Tibial nerve (tissue), 4 donors: ENCODE measurements at regions not wholly inside any gene's neighbourhood (a gene's known extent, or its start where the extent isn't known, plus 50 kb on each side); places are given as distances from the start of the nearest gene placed in this dataset.
"Not testable (repeated sequence)": the region's sequence is repeated elsewhere in the genome, so short reads cannot be mapped to it uniquely, and the experiment has no call there.

ENCODE experiments used
- DNase-seq, 2 donors: peaks; one replicate each; pipeline ENCODE4 v3.0.0-alpha.2; 2019; ENCODE audit warnings: low spot score in 2 of 2
- H3K27ac ChIP-seq, 4 donors: fragments of 200-600 bp; sonication (generic) in 3 of 4; one replicate each; pipeline ENCODE4 v1.5.1; 2017 to 2019; ENCODE audit warnings: mild to moderate bottlenecking in 1 of 4
- H3K27me3 ChIP-seq, 2 donors: fragments of 200-600 bp; sonication (generic) in 1 of 2; one replicate each; pipeline versions ENCODE4 v1.5.1 to v1.6.0; 2017 to 2019
- H3K36me3 ChIP-seq, 3 donors: fragments of 200-600 bp; sonication (generic); one replicate each; pipeline ENCODE4 v1.5.1; 2018 to 2019
- H3K4me1 ChIP-seq, 4 donors: fragments of 200-600 bp; sonication (generic) in 3 of 4; one replicate each; pipeline ENCODE4 v1.5.1; 2017 to 2019
- H3K4me3 ChIP-seq, 4 donors: fragments of 200-600 bp; sonication (generic) in 3 of 4; one replicate each; pipeline ENCODE4 v1.5.1; 2017 to 2019; ENCODE audit warnings: mild to moderate bottlenecking in 1 of 4, moderate library complexity in 1 of 4
- H3K9me3 ChIP-seq, 4 donors: fragments of 200-600 bp; sonication (generic) in 3 of 4; one replicate each; pipeline ENCODE4 v1.5.1; 2017 to 2019
- EP300 ChIP-seq, 2 donors: sonication (generic); formaldehyde crosslinking; IDR thresholded peaks; one replicate each; pipeline ENCODE4 v1.6.1; 2017; ENCODE audit warnings: antibody characterized with exemption in 2 of 2, mild to moderate bottlenecking in 1 of 2
- POLR2A ChIP-seq, 2 donors: fragments of 450-650 bp; IDR thresholded peaks; one replicate each; pipeline ENCODE4 v1.6.1; 2017; ENCODE audit warnings: antibody characterized with exemption in 2 of 2, mild to moderate bottlenecking in 2 of 2, moderate library complexity in 2 of 2
- WGBS, 2 donors: methylation state at CpG; one replicate each; pipeline ENCODE4 v1.1.5; 2018; 5-methylcytosine and 5-hydroxymethylcytosine counted together
- TF ChIP-seq, protein P1 (sequence below), 5 experiments: fragments of 200-600 bp in 3 of 5; fragments of 450-650 bp in 2 of 5; sonication (generic) in 3 of 5; IDR thresholded peaks; one replicate each; pipeline ENCODE4 v1.5.1; 2016 to 2019; ENCODE audit warnings: antibody characterized with exemption in 5 of 5, mild to moderate bottlenecking in 3 of 5, moderate library complexity in 2 of 5

DNA sequence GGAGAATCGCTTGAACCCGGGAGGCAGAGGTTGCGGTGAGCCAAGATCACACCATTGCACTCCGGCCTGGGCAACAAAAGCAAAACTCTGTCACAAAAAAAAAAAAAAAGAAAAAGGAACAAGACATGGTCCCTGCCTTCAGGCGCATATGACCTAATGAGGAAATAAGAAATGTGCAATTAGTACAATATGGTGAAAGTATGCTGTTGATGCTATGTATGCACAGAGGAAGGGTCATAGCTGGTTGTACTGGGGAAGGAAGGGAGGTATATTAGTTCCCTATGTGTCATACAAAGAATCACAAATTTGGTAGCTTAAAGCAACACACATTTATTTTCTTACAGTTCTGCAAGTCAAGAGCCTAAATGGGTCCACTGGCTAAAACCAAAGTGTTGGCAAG, 97.8 kb upstream of the MPP7 start:
- no peak for DNase-seq
- peaks cover 0 to 25% (median 0%) of the 10 kb centered on the region in 4 donors for H3K4me1 ChIP-seq
- H3K36me3 ChIP-seq = no peaks in the 10 kb centered on the region
- no peaks in the 10 kb centered on the region for H3K9me3 ChIP-seq
- WGBS, 2 donors = 92 to 93% methylated on average over 5 of the region's 5 CpGs
- TF ChIP-seq EP300 (IDR thresholded peaks at IDR 0.05) (no peak), POLR2A (IDR thresholded peaks at IDR 0.05) (no peak)
- TF ChIP-seq, protein P1, sequence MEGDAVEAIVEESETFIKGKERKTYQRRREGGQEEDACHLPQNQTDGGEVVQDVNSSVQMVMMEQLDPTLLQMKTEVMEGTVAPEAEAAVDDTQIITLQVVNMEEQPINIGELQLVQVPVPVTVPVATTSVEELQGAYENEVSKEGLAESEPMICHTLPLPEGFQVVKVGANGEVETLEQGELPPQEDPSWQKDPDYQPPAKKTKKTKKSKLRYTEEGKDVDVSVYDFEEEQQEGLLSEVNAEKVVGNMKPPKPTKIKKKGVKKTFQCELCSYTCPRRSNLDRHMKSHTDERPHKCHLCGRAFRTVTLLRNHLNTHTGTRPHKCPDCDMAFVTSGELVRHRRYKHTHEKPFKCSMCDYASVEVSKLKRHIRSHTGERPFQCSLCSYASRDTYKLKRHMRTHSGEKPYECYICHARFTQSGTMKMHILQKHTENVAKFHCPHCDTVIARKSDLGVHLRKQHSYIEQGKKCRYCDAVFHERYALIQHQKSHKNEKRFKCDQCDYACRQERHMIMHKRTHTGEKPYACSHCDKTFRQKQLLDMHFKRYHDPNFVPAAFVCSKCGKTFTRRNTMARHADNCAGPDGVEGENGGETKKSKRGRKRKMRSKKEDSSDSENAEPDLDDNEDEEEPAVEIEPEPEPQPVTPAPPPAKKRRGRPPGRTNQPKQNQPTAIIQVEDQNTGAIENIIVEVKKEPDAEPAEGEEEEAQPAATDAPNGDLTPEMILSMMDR (IDR thresholded peaks at IDR 0.05) = no peak
- peak overlapping the region in 1 of 4 donors; percentile 41 for H3K27ac ChIP-seq
- H3K4me3 ChIP-seq = no peak overlapping the region
- H3K27me3 ChIP-seq = no peaks in the 10 kb centered on the region

DNA sequence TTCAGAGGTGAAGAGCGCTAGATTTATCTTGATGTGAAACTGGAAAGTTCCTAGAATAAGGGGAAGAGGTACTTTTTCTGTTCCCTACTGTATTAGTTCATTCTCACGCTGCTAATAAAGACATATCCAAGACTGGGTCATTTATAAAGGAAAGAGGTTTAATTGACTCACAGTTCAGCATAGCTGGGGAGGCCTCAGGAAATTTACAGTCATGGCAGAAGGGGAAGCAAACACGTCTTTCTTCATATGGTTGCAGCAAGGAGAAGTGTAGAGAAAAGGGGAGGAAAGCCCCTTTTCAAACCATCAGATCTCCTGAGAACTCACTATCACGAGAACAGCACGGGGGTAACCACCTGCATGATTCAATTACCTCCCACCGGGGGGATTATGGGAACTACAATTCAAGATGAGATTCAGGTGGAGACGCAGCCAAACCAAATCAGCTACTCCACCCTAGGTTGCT, 99.8 kb upstream of the MPP7 start:
- H3K9me3 ChIP-seq, H3K27me3 ChIP-seq, H3K4me3 ChIP-seq, H3K36me3 ChIP-seq, DNase-seq, H3K27ac ChIP-seq: not testable (repeated sequence)
- H3K4me1 ChIP-seq = peaks cover 0 to 25% (median 0%) of the 10 kb centered on the region in 4 donors
- WGBS, 2 donors = 52 to 66% methylated on average over 7 of the region's 7 CpGs

DNA sequence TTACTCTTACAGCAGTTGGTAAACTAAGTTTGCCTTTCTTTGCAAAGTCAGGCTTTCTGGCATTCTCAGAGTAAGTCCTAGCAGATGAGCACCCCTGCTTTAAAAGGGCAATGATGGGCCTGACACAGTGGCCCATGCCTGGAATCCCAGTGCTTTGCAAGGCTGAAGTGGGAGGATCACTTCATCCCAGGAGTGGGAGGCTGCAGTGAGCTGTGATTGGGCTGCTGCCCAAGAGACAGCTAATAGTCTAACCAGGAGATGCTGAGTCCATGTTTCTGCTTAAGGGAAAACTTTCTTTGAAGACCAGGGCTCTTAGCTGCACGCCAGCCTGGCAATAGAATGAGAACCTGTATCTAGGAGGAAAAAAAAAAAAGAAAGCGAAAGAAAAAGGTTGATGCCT, 100.2 kb upstream of the MPP7 start:
- Histone ChIP-seq H3K4me1 (peaks cover 0 to 25% (median 0%) of the 10 kb centered on the region in 4 donors), H3K9me3 (no peaks in the 10 kb centered on the region), H3K4me3 (no peak overlapping the region), H3K36me3 (no peaks in the 10 kb centered on the region), H3K27me3 (no peaks in the 10 kb centered on the region), H3K27ac (no peak overlapping the region)
- TF ChIP-seq, protein P1 (IDR thresholded peaks at IDR 0.05) = no peak
- TF ChIP-seq POLR2A (IDR thresholded peaks at IDR 0.05) (no peak), EP300 (IDR thresholded peaks at IDR 0.05) (no peak)
- no peak for DNase-seq
- WGBS, 2 donors = 85 to 96% methylated on average over 2 of the region's 2 CpGs

DNA sequence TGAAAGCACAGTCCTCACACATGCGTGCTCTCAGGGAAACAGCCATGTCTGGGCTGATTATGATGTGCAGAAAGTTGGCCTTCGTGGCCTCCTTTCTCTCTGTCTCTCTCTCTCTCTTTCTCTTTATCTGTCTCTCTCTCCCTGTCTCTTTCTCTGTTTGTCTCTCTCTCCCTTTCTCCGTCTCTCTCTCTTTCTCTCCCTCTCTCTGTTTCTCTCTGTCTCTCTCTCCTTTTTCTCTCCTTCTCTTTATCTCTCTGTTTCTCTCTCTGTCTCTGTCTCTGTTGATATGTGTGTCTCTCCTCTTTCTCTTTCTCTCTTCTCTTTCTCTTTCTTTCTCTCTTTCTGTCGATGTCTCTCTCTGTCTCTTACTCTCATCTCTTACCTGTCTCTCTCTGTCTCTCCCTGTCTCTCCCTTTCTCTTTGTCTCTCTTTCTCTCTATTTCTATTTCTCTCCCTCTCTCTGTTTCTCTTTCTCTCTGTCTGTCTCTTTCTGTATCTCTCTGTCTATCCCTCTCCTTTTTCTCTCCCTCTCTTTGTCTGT, 105.4 kb upstream of the MPP7 start:
- peaks cover 0 to 3% (median 0%) of the 10 kb centered on the region in 4 donors for H3K4me1 ChIP-seq
- no peaks in the 10 kb centered on the region for H3K36me3 ChIP-seq
- no peaks in the 10 kb centered on the region for H3K27me3 ChIP-seq
- H3K27ac ChIP-seq = no peak overlapping the region
- no peaks in the 10 kb centered on the region for H3K9me3 ChIP-seq
- DNase-seq = no peak
- no peak overlapping the region for H3K4me3 ChIP-seq
- TF ChIP-seq POLR2A (IDR thresholded peaks at IDR 0.05) (no peak), EP300 (IDR thresholded peaks at IDR 0.05) (no peak)
- TF ChIP-seq, protein P1 (IDR thresholded peaks at IDR 0.05) = no peak
- 87 to 88% methylated on average over 4 of the region's 4 CpGs for WGBS, 2 donors

DNA sequence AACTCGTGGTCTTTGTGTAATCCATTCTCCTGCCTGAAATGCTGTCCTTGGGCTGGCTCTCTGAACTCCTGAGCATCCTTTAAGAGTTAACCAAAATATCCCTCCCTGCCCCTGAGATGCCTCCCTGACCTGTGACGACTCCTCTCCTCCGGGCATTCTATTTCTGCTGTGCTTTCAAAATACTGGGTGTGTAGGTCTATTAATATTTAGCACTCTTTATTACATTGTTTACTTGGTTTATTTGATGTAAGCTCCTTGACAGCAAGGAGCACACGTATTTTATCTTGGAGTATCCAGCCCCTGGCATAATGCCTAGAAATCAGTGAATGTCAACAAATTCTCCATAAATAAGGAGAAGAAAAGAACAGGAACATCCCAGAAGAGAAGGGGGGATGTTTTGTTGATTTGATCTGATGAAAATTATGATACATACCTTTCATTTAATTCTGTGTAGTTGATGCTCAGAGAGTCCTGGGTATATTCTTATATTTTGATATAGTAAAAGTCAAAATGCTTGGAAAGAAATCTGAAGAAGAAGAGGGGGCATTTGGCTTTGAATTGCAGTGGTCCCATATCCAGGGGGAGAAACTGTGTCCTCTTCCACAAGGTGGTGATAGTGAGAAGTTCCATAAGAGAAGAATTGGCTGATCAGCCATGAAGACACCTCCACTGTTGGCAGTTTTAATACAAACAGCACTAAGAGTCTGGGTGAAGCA, 107.7 kb upstream of the MPP7 start:
- peaks cover 0 to 3% (median 0%) of the 10 kb centered on the region in 4 donors for H3K4me1 ChIP-seq
- peaks cover 0 to 6% (median 0%) of the 10 kb centered on the region in 4 donors for H3K9me3 ChIP-seq
- peak overlapping the region in 1 of 4 donors; percentile 70 for H3K27ac ChIP-seq
- no peaks in the 10 kb centered on the region for H3K27me3 ChIP-seq
- no peak for DNase-seq
- WGBS, 2 donors = 27 to 34% methylated on average over 4 of the region's 4 CpGs
- H3K4me3 ChIP-seq = no peak overlapping the region
- no peaks in the 10 kb centered on the region for H3K36me3 ChIP-seq
- peak in 1 of 2 donors; percentile 23 for TF ChIP-seq EP300 (IDR thresholded peaks at IDR 0.05)
- TF ChIP-seq POLR2A (IDR thresholded peaks at IDR 0.05) = no peak

DNA sequence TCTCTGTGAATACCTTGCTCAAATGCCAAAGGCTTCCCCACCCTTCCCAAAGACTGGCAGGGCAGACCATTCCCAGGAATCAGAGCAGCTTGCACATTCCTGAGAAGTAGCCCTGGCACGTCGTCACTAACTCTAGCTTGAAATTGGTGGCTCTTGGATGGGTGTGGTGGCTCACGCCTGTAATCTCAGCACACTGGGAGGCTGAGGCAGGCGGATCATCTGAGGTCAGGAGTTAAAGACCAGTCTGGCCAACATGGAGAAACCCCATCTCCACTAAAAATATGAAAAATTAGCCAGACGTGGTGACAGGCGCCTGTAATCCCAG, 108.2 kb upstream of the MPP7 start:
- no peak for DNase-seq
- H3K27ac ChIP-seq = peak overlapping the region in 1 of 4 donors; percentile 70
- WGBS, 2 donors = 86 to 94% methylated on average over 6 of the region's 6 CpGs
- TF ChIP-seq POLR2A (IDR thresholded peaks at IDR 0.05) (no peak), EP300 (IDR thresholded peaks at IDR 0.05) (no peak)
- TF ChIP-seq, protein P1 (IDR thresholded peaks at IDR 0.05) = no peak
- H3K4me1 ChIP-seq = peaks cover 0 to 3% (median 0%) of the 10 kb centered on the region in 4 donors
- H3K36me3 ChIP-seq = no peaks in the 10 kb centered on the region
- no peak overlapping the region for H3K4me3 ChIP-seq
- no peaks in the 10 kb centered on the region for H3K27me3 ChIP-seq
- peaks cover 0 to 6% (median 0%) of the 10 kb centered on the region in 4 donors for H3K9me3 ChIP-seq
